Endothelial cell of hepatic sinusoid (primary cell): ENCODE measurements at regions not wholly inside any gene's neighbourhood (a gene's known extent, or its start where the extent isn't known, plus 50 kb on each side); places are given as distances from the start of the nearest gene placed in this dataset.

Experiments used
- in situ Hi-C: cut with HindIII; loops from 2 replicates; pipeline ENCODE4 v1.10.0; 2017; ENCODE audit warnings: low sequenced_read_pairs

DNA sequence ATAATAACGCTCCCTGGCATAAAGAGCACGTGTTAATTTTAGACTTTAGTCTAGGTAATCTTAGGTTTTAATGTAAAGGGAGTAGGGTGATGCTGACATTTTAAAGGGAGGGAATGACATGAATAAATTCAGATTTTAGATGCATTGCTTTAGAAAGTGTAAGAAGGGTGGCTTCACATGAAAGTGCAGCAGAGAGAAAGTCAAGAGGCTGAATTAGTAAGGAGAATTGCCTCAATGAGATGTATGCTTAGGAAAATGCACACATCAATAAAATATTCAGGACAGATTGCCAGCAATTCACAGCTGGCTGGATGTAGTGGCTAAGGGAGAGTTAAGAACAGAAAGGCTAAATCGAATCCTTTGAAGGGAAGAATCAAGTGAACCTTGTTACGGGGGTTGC lies 165.5 kb upstream of the CDH19 start:
- in situ Hi-C loops: no loop called here

DNA sequence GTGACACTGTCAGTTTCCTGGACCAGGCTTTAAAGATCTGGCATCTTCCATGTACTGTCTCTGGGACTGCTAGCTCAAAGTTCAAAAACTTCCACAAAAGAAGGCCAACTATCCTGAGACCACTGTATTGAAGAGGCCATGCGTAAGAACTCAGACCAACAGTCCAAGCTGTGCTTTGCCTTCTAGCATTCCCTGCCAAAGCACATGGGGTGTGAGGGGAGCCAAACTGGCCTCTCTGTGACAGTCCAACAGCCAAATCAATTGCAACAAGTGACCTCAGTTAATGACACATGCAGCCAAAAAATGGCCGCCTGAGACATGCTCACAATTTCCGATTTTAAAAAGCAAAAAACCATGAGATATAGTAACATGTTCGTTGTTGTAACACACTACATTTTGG lies 160.3 kb upstream of the CDH19 start:
- in situ Hi-C loops: no loop called here

DNA sequence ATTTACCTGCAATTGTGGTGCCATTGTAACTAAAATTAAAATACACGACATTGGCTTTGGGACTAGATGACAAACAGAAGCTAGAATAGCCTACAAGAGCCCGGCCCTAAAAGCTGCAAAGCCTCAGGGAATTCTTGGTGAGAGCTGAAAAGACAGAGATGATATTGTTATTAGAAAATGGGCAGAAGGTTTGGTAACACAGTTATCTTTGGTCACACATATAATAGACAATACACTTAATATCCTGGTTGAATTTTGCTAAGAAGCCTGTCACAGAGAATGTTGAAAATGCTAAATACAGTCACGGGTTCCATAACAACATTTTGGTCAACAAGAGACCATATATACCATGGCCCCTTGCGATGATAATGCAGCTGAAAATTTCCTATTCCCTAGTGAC lies 157.3 kb upstream of the CDH19 start:
- in situ Hi-C loops: no loop called here

DNA sequence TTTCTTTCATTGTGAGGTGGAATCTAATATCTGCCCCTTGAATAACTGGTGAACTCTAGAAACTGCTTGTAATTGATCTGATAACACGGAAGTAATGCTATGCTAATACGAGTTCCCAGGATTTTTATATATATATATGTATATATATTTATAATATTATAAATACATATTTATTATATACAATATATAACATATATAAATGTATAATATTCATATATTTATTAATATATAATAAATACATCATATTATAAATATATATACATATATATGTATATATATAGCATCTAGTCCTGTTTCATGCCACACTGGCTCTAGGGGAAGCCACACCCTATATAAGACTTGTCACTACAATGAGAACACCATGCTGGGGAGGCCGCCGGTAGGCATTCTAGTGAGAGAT lies 156.7 kb upstream of the CDH19 start:
- in situ Hi-C loops: no loop called here

DNA sequence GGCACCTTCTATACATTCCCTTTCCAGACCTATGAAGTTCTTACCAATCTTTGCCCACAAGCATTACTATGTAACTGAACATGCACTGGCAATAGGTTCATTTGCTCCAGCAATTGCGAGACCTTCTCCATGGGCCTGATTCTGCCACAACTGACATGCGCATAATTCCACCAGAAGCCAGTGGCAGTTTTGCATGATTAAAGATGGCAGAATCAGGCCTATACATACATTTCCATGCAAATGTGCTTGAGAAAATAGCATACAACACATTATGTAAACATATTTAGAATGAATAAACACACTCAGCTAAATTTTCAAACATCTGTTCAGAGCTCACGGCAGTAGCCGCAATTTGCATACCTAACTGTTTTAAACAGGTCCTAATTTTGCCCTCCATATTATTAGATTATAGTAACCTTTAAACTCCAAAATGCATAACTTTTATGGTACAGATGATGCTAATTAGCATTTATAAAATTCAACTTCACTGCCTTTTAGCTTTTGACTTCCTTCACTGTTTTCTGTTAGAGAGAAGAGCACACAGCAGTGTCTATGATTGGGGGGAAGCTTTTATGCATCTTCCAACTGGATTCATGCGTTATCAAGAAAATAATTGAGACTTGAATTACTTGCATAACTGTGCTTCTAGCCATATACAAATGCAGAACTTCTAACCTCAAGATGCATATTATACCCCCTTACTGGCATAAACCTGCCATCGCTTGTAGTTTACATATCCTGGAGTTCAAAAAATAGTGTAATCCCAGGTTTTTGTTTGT lies 155.3 kb upstream of the CDH19 start:
- in situ Hi-C loops: no loop called here

DNA sequence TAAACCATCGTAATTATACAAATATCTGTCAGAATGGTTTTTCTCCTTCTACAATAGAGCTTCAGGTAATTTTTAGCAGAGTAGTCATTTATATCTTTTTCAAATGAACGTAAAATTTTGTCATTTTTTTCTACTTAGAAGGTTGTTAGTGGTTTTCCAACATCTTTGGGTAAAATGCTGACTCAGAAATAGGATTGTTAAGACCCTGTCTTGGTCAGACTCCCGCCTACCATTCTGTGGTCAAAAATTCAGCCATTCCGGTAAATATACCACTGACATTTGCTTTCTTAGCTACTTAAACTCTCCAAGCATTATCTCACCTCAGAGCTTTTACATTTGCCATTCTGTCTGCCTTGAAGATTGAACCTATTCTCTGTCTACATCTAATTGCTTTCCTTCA lies 154.1 kb upstream of the CDH19 start:
- in situ Hi-C loops: no loop called here

DNA sequence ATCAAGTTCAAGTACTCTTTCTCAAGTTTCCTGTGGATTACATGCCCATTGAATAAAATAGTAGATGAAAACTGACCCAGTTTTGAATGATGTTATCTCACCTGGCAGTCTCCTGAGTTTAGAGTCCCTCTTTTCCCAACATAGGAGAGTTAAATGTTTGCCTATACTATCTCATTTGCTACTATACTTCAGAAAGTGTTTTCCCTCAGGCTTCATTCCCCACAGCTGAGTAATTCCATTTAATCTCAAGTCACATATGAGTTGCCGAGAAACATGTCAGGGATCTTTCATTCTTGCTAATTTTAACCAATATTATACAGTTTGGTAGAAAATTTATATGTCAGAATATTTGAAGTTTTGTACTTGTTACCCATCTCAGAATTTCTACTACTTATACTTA lies 150.4 kb upstream of the CDH19 start:
- in situ Hi-C loops: no loop called here

DNA sequence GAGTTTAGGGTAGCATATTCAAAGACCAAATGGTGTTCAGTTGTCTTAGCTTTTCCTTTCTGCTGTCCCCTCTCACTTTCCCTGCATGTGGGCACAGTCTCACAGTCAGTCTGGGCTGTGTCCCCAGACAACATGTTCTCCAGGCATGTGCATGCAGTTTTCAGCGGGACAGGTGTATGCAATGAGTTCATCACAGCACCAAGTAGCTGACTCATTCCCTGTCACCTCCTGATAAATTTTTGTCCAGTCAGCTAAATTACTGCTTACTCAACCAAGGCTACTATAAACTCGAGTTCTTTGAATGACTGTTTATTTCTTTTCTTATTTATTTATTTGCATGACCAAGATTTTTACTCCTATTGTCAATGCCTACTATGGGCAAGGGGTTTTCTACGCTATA lies 148.8 kb upstream of the CDH19 start:
- in situ Hi-C loops: no loop called here

DNA sequence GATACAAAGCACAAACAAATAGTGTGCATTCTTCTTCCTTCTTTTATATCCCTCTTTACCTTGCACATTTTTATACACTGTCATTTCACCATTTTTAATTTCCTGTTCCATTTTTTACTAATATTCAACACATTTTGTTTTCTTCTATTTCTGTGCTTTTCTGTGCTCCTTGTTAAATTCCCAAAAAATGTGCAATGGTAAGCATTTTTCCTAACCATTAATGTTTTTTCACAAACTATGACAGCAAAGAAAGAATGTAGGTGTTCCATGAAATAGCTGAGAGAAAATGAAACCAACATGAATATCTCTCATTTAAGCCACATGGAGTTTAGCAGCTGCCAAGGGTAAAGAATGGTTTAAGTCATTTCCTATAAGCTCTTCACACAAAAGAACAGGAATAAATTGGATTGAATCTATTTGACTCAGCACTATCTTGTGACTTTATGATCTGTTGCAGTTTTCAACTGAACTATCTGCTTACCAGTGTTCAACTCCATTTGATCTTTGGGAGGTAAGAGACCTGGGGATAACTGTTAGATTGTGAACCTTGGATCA lies 145.7 kb upstream of the CDH19 start:
- in situ Hi-C loops: no loop called here

DNA sequence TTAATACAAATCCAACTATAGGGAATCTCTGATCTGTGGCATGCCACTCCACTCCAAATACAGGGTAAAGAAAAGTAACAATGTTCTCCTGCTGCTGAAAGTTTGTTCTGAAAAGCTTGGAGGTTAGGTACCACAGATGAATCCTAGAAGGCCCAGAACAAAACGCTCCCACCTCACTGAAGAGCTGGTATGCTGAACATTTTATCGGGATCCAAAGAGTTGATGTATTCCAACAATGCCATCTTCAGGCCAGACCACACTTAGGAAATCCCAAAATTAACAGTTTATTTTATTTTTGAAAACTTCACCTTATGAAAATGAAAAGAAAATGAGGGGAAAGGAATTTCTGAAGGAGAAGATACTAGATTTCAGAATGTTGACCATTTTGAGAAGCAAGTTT lies 145.1 kb upstream of the CDH19 start:
- in situ Hi-C loops: no loop called here

DNA sequence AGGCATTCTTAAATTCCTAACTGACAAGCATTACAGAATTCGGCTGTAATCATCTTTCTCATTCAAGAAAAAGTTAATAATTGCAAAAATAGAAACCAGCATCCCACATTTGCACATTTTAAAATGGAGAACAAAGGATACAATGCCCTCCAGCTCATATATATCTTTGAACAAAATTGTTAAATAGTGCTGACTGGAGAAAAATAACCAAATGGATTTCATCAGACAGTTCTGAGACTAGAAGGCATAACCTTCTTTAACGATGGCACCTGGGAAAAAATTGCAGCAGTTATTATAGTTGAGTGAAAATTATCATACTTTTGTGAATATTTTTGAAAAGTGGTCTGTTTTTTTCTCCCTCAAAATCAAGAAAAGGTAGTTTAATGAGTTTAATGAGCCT lies 138.9 kb upstream of the CDH19 start:
- in situ Hi-C loops: no loop called here

DNA sequence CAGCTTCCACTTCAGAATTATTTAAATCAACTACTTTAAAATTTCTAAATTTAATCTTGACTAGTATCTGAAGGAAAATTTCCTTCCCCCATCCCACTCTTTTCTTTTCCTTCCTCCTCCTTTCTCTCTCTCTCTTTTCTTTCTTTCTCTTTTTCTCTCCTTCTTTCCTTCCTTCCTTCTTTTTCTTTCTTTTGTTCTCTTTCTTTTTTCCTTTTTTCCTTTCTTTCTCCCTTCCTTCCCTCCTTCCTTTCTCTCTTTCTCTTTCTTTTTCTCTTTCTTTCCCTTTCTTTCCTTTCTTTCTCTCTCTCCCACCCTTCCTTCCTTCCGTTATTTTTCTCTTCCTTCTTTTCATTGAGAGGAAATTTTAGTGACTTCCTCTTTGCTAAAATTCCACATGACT lies 132.0 kb upstream of the CDH19 start:
- in situ Hi-C loops: no loop called here

DNA sequence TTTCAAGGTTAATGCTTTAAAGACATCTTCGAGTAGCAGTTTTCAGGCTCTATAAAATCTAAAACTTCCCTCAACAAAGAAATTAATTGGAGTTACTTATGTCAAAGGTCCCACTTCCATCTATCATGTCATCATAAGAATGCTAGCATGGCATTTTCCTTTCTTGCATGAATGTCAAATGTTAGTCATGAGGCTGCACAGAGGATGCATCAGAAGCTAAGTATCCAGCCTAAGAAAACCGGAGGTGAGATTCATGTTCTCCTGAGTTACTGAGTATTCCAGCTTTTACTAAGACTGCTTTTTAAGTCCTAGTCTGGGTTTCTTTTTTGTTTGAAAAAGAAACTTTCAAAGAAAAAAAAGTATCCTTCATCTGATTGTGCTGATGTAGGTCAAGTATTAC lies 130.6 kb upstream of the CDH19 start:
- in situ Hi-C loops: no loop called here

DNA sequence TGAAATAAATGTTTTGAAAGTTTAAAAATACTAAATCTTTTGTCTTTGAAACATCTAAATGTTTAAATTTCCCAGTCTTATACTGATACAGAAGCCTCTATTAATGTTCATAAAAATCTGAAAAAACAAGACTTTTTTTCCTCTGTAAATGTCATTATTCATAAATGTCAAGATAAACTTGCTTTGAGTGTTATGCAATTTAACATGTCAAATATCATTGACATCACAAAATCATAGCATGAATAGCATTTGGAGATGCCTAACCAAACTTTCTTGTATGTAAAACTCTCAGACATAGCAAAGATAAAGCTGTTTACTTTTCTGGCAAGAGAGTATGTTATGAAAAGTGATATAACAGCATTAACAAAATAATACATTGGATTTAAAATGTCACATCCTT lies 128.0 kb upstream of the CDH19 start:
- in situ Hi-C loops: no loop called here

DNA sequence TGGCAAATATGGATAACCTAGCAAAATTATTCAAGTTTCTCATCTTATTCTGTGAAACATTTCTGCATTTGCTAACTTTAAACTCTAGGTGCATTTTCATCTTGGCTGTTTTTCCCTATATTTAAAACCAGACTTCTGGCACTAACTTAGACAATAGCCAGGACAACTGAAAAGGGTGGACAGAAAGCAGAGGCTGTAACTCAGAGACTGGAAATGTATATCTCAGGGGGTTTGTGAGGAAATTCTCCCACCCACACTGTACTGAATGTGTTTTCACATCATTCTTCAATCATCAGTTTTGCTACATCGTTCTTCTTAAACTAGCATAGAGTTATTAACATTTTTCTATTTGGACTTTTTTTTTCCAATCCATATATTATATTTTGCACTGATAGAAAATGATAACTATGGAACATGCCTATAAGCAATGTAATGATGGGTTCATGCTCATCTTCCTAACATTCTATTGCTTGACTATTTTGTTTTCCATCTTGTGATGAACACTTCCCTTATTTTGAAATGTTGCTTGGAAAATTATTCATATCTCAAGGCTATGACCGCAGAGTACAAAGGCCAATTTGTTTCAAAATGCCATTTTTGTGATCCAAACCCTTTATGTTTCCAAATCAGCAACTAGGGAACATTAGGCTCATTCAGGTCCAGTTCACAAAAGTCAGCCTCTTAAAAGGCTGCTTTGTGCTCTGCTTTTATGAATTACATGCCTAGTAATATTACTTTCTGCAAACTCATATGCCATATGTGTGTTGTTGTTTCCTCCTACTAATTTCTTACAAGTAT lies 125.8 kb upstream of the CDH19 start:
- in situ Hi-C loops: no loop called here

DNA sequence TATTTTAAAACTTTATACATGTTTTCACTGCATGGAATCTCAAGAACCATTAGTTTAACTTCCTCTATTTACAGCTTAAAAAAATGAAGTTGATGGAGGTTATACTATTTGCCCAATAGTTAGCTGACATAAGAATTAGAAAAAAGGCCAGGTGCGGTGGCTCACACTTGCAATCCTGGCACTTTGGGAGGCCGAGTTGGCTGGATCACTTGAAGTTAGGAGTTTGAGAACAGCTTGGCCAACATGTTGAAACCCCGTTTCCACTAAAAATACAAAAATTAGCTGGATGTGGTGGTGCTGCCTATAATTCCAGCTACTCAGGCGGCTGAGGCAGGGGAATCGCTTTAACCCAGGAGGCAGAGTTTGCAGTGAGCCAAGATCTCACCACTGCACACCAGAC lies 125.1 kb upstream of the CDH19 start:
- in situ Hi-C loops: no loop called here

DNA sequence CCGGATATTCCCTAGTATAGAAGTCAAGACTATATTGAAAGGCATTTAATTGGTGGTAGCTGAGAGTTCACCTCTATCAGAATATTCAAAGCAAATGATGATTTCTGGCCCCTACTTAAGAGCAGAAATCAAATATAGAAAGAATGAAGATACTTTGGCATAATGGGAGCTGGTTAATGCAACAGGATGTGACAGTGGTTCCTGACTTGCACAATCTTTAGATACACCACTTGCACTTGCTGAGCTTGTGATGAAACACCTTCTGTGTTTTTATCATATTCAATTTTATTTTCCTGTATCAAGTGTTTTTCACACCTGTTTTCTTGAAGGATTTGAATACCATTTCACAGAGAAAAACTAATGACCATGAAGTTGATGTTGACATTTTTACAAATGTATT lies 124.1 kb upstream of the CDH19 start:
- in situ Hi-C loops: no loop called here

DNA sequence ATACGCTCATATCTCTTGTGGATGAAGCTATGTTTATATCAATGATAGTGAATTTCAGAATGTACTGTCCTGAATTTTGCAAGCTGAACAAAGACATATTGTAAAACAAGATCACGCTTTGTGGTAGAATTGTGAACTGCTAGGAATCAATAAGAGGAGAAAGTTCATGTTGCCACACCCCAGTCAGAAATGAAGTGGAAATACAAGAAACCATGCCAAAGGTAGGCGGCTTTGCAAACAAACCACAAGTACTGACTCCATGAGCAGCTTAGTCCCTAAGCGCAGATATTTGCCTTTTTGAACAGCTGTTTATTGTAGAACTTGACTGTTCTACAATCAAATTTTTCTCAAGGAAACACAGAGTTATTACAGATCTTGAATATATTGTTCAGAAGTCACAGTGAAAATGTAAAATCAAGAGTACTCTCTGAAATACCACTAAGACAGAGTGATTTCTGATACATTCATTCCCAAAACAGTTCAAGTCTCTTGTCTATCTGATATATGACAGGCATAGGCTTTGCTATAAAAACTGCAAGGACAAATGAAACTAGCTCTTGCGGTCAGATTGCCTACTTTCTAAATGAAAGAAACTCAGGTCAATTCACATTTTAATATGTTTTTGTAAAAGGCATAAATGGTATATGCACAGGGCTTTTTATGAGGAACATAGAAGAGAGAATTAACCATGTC lies 120.9 kb upstream of the CDH19 start:
- in situ Hi-C loops: loop anchor here (5.0 kb wide), 1 partner anchor 52 kb away; no protein-coding TSS in a partner anchor

DNA sequence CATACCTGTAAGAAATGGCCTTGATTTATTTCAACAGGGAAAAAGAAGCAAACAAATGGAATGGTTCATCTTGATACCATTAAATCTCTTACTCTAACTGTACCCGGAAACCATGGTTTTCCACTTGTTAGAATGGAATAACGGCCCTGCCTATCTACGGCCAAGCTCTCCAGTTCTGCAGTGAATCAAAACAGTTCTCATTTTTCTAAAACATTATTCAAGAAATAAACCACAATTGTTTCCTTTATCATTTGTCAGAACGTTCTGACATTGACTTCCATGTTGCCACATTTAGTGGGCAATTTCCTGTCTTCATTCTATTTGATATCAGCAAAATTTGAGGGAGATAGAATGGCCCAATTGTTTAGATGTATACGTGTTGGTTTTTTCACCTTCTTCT lies 118.8 kb upstream of the CDH19 start:
- in situ Hi-C loops: loop anchor here (5.0 kb wide), 1 partner anchor 55 kb away; no protein-coding TSS in a partner anchor

DNA sequence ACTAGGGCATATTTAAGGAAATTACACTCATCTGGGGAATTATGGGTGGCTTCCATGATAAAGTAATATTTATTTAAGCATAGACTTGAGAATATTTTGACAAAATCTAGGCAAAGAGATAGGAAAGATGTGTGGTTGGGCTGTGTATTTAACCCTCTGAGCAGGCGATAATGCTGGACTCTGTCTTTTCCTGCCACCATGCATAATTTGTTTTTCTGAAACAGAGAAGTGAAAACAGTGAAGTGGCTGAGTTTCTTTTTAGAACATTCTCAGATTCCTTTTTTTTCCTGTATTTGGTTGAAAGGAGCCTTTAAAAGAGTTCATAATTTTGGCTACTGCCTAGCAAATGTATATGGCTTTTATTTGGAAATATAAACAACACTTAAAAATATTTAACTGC lies 104.8 kb upstream of the CDH19 start:
- in situ Hi-C loops: no loop called here

DNA sequence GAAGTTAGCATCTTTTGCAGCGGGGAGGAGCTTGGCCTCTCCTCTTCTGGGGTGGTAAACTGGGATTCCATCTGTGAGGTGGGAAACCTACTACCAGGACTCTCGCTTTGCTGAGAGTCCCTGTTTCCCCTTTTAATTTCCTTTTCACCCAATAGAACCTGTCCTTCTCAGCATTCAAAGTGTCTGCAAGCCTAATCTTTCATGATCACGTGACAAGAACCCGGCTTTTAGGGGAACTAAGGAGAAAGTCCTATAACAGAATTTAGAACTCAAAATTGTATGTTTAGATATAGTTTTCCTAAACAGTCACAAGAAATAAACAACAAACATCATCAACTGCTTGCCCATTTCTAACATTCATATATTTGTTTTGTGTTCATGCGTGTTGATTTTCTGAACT lies 103.6 kb upstream of the CDH19 start:
- in situ Hi-C loops: no loop called here

DNA sequence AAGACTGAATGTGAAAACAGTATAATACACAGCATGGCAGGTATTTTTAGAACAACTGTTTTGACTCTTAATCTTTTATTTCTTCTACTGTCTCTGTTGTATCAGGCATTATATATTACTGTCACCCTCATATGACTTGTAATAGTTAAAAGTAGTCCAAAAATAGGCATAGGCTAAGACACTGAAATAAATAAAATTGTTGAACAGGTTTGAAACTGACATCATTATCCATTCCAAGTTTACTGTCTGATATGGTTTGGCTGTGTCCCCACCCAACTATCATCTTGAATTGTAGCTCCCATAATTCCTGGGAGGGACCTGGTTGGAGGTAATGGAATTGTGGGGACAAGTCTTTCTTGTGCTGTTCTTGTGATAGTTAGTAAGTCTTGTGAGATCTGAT lies 91.4 kb upstream of the CDH19 start:
- in situ Hi-C loops: no loop called here
